ENCODE measurements at regions not wholly inside any gene's neighbourhood (a gene's known extent, or its start where the extent isn't known, plus 50 kb on each side); places are given as distances from the start of the nearest gene placed in this dataset.

- no peak for ATAC-seq
- no peak for DNase-seq (ENCODE audit: low spot score)
- H3K27ac Mint-ChIP-seq: no peak overlapping the region
- H3K4me3 Mint-ChIP-seq: no peak overlapping the region
- H3K9me3 Mint-ChIP-seq: peaks cover 16% of the 10 kb centered on the region
- TF ChIP-seq, protein P1, sequence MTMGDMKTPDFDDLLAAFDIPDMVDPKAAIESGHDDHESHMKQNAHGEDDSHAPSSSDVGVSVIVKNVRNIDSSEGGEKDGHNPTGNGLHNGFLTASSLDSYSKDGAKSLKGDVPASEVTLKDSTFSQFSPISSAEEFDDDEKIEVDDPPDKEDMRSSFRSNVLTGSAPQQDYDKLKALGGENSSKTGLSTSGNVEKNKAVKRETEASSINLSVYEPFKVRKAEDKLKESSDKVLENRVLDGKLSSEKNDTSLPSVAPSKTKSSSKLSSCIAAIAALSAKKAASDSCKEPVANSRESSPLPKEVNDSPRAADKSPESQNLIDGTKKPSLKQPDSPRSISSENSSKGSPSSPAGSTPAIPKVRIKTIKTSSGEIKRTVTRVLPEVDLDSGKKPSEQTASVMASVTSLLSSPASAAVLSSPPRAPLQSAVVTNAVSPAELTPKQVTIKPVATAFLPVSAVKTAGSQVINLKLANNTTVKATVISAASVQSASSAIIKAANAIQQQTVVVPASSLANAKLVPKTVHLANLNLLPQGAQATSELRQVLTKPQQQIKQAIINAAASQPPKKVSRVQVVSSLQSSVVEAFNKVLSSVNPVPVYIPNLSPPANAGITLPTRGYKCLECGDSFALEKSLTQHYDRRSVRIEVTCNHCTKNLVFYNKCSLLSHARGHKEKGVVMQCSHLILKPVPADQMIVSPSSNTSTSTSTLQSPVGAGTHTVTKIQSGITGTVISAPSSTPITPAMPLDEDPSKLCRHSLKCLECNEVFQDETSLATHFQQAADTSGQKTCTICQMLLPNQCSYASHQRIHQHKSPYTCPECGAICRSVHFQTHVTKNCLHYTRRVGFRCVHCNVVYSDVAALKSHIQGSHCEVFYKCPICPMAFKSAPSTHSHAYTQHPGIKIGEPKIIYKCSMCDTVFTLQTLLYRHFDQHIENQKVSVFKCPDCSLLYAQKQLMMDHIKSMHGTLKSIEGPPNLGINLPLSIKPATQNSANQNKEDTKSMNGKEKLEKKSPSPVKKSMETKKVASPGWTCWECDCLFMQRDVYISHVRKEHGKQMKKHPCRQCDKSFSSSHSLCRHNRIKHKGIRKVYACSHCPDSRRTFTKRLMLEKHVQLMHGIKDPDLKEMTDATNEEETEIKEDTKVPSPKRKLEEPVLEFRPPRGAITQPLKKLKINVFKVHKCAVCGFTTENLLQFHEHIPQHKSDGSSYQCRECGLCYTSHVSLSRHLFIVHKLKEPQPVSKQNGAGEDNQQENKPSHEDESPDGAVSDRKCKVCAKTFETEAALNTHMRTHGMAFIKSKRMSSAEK (CRISPR knock-in tag; IDR thresholded peaks at IDR 0.05; ENCODE audit: borderline replicate concordance): no peak
- TF ChIP-seq, protein P2, sequence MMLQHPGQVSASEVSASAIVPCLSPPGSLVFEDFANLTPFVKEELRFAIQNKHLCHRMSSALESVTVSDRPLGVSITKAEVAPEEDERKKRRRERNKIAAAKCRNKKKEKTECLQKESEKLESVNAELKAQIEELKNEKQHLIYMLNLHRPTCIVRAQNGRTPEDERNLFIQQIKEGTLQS (CRISPR knock-in tag; conservative IDR thresholded peaks at IDR 0.05): no peak
- TF ChIP-seq, protein P3, sequence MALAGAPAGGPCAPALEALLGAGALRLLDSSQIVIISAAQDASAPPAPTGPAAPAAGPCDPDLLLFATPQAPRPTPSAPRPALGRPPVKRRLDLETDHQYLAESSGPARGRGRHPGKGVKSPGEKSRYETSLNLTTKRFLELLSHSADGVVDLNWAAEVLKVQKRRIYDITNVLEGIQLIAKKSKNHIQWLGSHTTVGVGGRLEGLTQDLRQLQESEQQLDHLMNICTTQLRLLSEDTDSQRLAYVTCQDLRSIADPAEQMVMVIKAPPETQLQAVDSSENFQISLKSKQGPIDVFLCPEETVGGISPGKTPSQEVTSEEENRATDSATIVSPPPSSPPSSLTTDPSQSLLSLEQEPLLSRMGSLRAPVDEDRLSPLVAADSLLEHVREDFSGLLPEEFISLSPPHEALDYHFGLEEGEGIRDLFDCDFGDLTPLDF (CRISPR knock-in tag; IDR thresholded peaks at IDR 0.05): no peak
- no peak for TF ChIP-seq NR1H2 (CRISPR knock-in tag; IDR thresholded peaks at IDR 0.05)
- H3K36me3 Mint-ChIP-seq: no peaks in the 10 kb centered on the region
- CTCF ChIA-PET: no interaction called here
- POLR2A ChIA-PET: no interaction called here
- H3K27me3 Mint-ChIP-seq (ENCODE audit: low read depth): no peaks in the 10 kb centered on the region
- no peaks in the 10 kb centered on the region for H3K4me1 Mint-ChIP-seq
Measured at GRCh38 chr10:94084344-94084743, 90.6 kb downstream of the PLCE1 start.

DNA sequence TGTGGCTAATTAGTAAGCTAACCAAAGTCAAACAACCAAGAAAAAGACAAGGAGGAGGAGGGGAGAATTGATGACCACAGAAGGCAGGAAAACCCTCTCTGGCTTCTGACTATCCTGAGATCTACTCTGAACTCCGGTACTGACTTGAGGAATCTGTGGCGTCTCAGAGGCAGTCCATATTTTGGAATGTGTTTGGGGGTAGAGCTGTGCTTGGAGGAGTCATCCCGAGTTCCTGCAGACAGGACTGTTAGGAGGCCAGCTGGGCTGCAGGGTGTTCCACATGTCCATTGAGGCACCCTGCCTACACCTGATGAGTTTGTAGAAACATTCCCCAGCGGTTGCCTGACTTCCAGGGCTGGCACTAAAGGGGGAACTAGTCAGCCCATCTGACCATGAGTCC, 91.6 kb downstream of the PLCE1 start:
- ATAC-seq (no peak), DNase-seq (ENCODE audit: low spot score) (no peak)
- peaks cover 16% of the 10 kb centered on the region for H3K9me3 Mint-ChIP-seq
- H3K27me3 Mint-ChIP-seq (ENCODE audit: low read depth): no peaks in the 10 kb centered on the region
- ChIA-PET POLR2A (no interaction called here), CTCF (interaction anchor here (0.9 to 1.2 kb wide), 2 partner anchors 9 to 79 kb away, joined by 3 to 5 read pairs; no protein-coding TSS in a partner anchor)
- TF ChIP-seq JUN (CRISPR knock-in tag; IDR thresholded peaks at IDR 0.05): no peak
- no peak for TF ChIP-seq ZNF423 (CRISPR knock-in tag; IDR thresholded peaks at IDR 0.05)
- no peak for TF ChIP-seq NFATC4 (CRISPR knock-in tag; IDR thresholded peaks at IDR 0.05)
- TF ChIP-seq, protein P4, sequence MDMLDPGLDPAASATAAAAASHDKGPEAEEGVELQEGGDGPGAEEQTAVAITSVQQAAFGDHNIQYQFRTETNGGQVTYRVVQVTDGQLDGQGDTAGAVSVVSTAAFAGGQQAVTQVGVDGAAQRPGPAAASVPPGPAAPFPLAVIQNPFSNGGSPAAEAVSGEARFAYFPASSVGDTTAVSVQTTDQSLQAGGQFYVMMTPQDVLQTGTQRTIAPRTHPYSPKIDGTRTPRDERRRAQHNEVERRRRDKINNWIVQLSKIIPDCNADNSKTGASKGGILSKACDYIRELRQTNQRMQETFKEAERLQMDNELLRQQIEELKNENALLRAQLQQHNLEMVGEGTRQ (CRISPR knock-in tag; IDR thresholded peaks at IDR 0.05): no peak
- TF ChIP-seq NFYB (CRISPR knock-in tag; conservative IDR thresholded peaks at IDR 0.05; ENCODE audit: low read depth): no peak
- no peak overlapping the region for H3K27ac Mint-ChIP-seq
- no peak overlapping the region for H3K4me3 Mint-ChIP-seq
- H3K36me3 Mint-ChIP-seq: no peaks in the 10 kb centered on the region
- no peaks in the 10 kb centered on the region for H3K4me1 Mint-ChIP-seq

GRCh38 chr10:94085766-94086437, 92.2 kb downstream of the PLCE1 start:
- no peak overlapping the region for H3K27ac Mint-ChIP-seq
- H3K27me3 Mint-ChIP-seq (ENCODE audit: low read depth): no peaks in the 10 kb centered on the region
- no peak overlapping the region for H3K4me3 Mint-ChIP-seq
- ATAC-seq (no peak), DNase-seq (ENCODE audit: low spot score) (no peak)
- peaks cover 4% of the 10 kb centered on the region; the same call in 1 of the 2 replicates for H3K4me1 Mint-ChIP-seq
- ChIA-PET CTCF (interaction anchor here (0.9 to 1.2 kb wide), 2 partner anchors 10 to 80 kb away, joined by 3 to 5 read pairs; no protein-coding TSS in a partner anchor), POLR2A (no interaction called here)
- no peaks in the 10 kb centered on the region for H3K36me3 Mint-ChIP-seq
- peaks cover 12% of the 10 kb centered on the region for H3K9me3 Mint-ChIP-seq
- TF ChIP-seq ZNF281 (CRISPR knock-in tag; IDR thresholded peaks at IDR 0.05) (no peak), E2F5 (CRISPR knock-in tag; IDR thresholded peaks at IDR 0.05) (no peak), ZNF671 (CRISPR knock-in tag; IDR thresholded peaks at IDR 0.05) (no peak), GABPB1 (CRISPR knock-in tag; IDR thresholded peaks at IDR 0.05) (no peak), ELF4 (CRISPR knock-in tag; IDR thresholded peaks at IDR 0.05; ENCODE audit: low read depth) (no peak), EMX1 (CRISPR knock-in tag; IDR thresholded peaks at IDR 0.05) (no peak), NR1H2 (CRISPR knock-in tag; IDR thresholded peaks at IDR 0.05) (no peak)
- TF ChIP-seq, protein P5, sequence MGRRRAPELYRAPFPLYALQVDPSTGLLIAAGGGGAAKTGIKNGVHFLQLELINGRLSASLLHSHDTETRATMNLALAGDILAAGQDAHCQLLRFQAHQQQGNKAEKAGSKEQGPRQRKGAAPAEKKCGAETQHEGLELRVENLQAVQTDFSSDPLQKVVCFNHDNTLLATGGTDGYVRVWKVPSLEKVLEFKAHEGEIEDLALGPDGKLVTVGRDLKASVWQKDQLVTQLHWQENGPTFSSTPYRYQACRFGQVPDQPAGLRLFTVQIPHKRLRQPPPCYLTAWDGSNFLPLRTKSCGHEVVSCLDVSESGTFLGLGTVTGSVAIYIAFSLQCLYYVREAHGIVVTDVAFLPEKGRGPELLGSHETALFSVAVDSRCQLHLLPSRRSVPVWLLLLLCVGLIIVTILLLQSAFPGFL (CRISPR knock-in tag; IDR thresholded peaks at IDR 0.05; ENCODE audit: borderline replicate concordance): no peak
- TF ChIP-seq, protein P2 (CRISPR knock-in tag; conservative IDR thresholded peaks at IDR 0.05): no peak
- TF ChIP-seq, protein P6, sequence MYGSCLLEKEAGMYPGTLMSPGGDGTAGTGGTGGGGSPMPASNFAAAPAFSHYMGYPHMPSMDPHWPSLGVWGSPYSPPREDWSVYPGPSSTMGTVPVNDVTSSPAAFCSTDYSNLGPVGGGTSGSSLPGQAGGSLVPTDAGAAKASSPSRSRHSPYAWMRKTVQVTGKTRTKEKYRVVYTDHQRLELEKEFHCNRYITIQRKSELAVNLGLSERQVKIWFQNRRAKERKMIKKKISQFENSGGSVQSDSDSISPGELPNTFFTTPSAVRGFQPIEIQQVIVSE (CRISPR knock-in tag; IDR thresholded peaks at IDR 0.05; ENCODE audit: borderline replicate concordance): no peak

Data from WTC11 (cell line).